Mesendoderm (in vitro differentiated cells): ENCODE measurements at regions not wholly inside any gene's neighbourhood (a gene's known extent, or its start where the extent isn't known, plus 50 kb on each side); places are given as distances from the start of the nearest gene placed in this dataset.
"Not testable (repeated sequence)": the region's sequence is repeated elsewhere in the genome, so short reads cannot be mapped to it uniquely, and the experiment has no call there.

ENCODE experiments used
- DNase-seq: peaks from one replicate; pipeline ENCODE4 v3.0.0; 2013
- H2AK5ac ChIP-seq: 2 replicates; pipeline ENCODE4 v1.6.1; 2013; ENCODE audit warnings: low read length, inconsistent platforms
- H2BK120ac ChIP-seq: 2 replicates; pipeline ENCODE4 v1.6.1; 2013; ENCODE audit warnings: low read depth, mild to moderate bottlenecking, low read length, moderate library complexity, mixed read lengths
- H2BK15ac ChIP-seq: replicated peaks from 2 replicates; pipeline ENCODE4 v1.6.1; 2013; ENCODE audit warnings: low read depth, mild to moderate bottlenecking, moderate library complexity
- H2BK5ac ChIP-seq: 2 replicates; pipeline ENCODE4 v1.6.1; 2013; ENCODE audit warnings: low read length, inconsistent platforms
- H3K18ac ChIP-seq: 2 replicates; pipeline ENCODE4 v1.6.1; 2013; ENCODE audit warnings: mild to moderate bottlenecking, low read length, mixed read lengths
- H3K23ac ChIP-seq: one replicate; pipeline ENCODE4 v1.6.1; 2013; ENCODE audit warnings: low read length
- H3K27ac ChIP-seq: 2 replicates; pipeline ENCODE4 v1.5.1; 2013; ENCODE audit warnings: low read depth, mild to moderate bottlenecking, inconsistent platforms, low read length, moderate library complexity
- H3K27me3 ChIP-seq: 2 replicates; pipeline ENCODE4 v1.6.1; 2013; ENCODE audit warnings: low read length, control low read depth, mild to moderate bottlenecking, inconsistent platforms; ENCODE audit not compliant: insufficient read depth, poor library complexity
- H3K36me3 ChIP-seq: 2 replicates; pipeline ENCODE4 v1.6.1; 2013; ENCODE audit warnings: low read length, inconsistent platforms; ENCODE audit not compliant: control insufficient read depth, insufficient read depth
- H3K4ac ChIP-seq: one replicate; pipeline ENCODE4 v1.6.1; 2013; ENCODE audit warnings: low read depth, mild to moderate bottlenecking, low read length, moderate library complexity
- H3K4me1 ChIP-seq: 2 replicates; pipeline ENCODE4 v1.6.1; 2013; ENCODE audit warnings: low read depth, low read length, inconsistent platforms; ENCODE audit not compliant: control insufficient read depth
- H3K4me2 ChIP-seq: 2 replicates; pipeline ENCODE4 v1.6.1; 2013; ENCODE audit warnings: low read length
- H3K4me3 ChIP-seq: 2 replicates; pipeline ENCODE4 v1.5.1; 2013; ENCODE audit warnings: mild to moderate bottlenecking, low read length
- H3K56ac ChIP-seq: one replicate; pipeline ENCODE4 v1.6.1; 2013; ENCODE audit warnings: low read length
- H3K79me1 ChIP-seq: 2 replicates; pipeline ENCODE4 v1.6.1; 2013; ENCODE audit warnings: low read length, inconsistent platforms
- H3K79me2 ChIP-seq: 2 replicates; pipeline ENCODE4 v1.6.1; 2013; ENCODE audit warnings: mild to moderate bottlenecking, low read length; ENCODE audit not compliant: control insufficient read depth, insufficient read depth
- H3K9ac ChIP-seq: 2 replicates; pipeline ENCODE4 v1.6.1; 2013; ENCODE audit warnings: low read length, inconsistent platforms
- H4K5ac ChIP-seq: one replicate; pipeline ENCODE4 v1.6.1; 2013; ENCODE audit warnings: low read length
- H4K8ac ChIP-seq: one replicate; pipeline ENCODE4 v1.6.1; 2013; ENCODE audit warnings: low read depth, mild to moderate bottlenecking, control low read depth, low read length, moderate library complexity
- WGBS: extraction: QIAGEN DNeasy Blood & Tissue Kit; methylation state at CpG from one replicate; pipeline ENCODE4 v1.1.7; 2013; ENCODE audit warnings: low lambda C conversion rate, missing lambda C conversion rate; ENCODE audit not compliant: insufficient coverage; ENCODE audit errors: extremely low coverage; 5-methylcytosine and 5-hydroxymethylcytosine counted together

GRCh38 chr11:57938351-57938750 lies 85.3 kb upstream of the OR9Q1 start:
- Histone ChIP-seq H4K8ac (no peak overlapping the region), H3K4me3 (no peak overlapping the region), H3K18ac (no peak overlapping the region), H3K9ac (no peak overlapping the region), H3K79me2 (no peaks in the 10 kb centered on the region), H3K4me2 (no peak overlapping the region), H3K79me1 (no peaks in the 10 kb centered on the region), H3K36me3 (no peaks in the 10 kb centered on the region), H2BK5ac (no peak overlapping the region), H3K4me1 (no peaks in the 10 kb centered on the region), H3K56ac (no peak overlapping the region), H3K27me3 (no peaks in the 10 kb centered on the region), H3K23ac (no peak overlapping the region), H3K4ac (no peak overlapping the region), H4K5ac (no peak overlapping the region), H2BK15ac (no peak overlapping the region), H2AK5ac (no peak overlapping the region), H2BK120ac (no peak overlapping the region), H3K27ac (no peak overlapping the region)
- peak; percentile 10 for DNase-seq
- WGBS = no CpG with 5 or more reads among the region's 3 CpGs

GRCh38 chr11:57940044-57940756 lies 83.5 kb upstream of the OR9Q1 start:
- WGBS = no CpG with 5 or more reads among the region's 4 CpGs
- Histone ChIP-seq H3K27me3 (no peaks in the 10 kb centered on the region), H2BK5ac (no peak overlapping the region), H3K4ac (no peak overlapping the region), H3K56ac (no peak overlapping the region), H4K5ac (no peak overlapping the region), H3K79me1 (no peaks in the 10 kb centered on the region), H2BK120ac (no peak overlapping the region), H3K4me3 (no peak overlapping the region), H3K18ac (no peak overlapping the region), H3K9ac (no peak overlapping the region), H2AK5ac (no peak overlapping the region), H4K8ac (no peak overlapping the region), H3K36me3 (no peaks in the 10 kb centered on the region), H3K23ac (no peak overlapping the region), H3K79me2 (no peaks in the 10 kb centered on the region), H3K4me1 (no peaks in the 10 kb centered on the region), H3K4me2 (no peak overlapping the region), H2BK15ac (no peak overlapping the region), H3K27ac (no peak overlapping the region)
- DNase-seq = no peak

GRCh38 chr11:57941875-57942274 lies 81.8 kb upstream of the OR9Q1 start:
- Histone ChIP-seq H2BK5ac (no peak overlapping the region), H3K4ac (no peak overlapping the region), H3K23ac (no peak overlapping the region), H3K18ac (no peak overlapping the region), H3K79me2 (no peaks in the 10 kb centered on the region), H3K4me1 (no peaks in the 10 kb centered on the region), H3K79me1 (no peaks in the 10 kb centered on the region), H4K8ac (no peak overlapping the region), H3K36me3 (no peaks in the 10 kb centered on the region), H2AK5ac (no peak overlapping the region), H3K27ac (no peak overlapping the region), H3K4me3 (no peak overlapping the region), H4K5ac (no peak overlapping the region), H2BK15ac (no peak overlapping the region), H3K56ac (no peak overlapping the region), H3K9ac (no peak overlapping the region), H3K4me2 (no peak overlapping the region), H2BK120ac (no peak overlapping the region), H3K27me3 (no peaks in the 10 kb centered on the region)
- no peak for DNase-seq
- WGBS = no CpG with 5 or more reads among the region's 3 CpGs

GRCh38 chr11:57942808-57943207 lies 80.9 kb upstream of the OR9Q1 start:
- Histone ChIP-seq H3K23ac (no peak overlapping the region), H3K18ac (no peak overlapping the region), H3K79me1 (no peaks in the 10 kb centered on the region), H3K27ac (no peak overlapping the region), H3K4ac (no peak overlapping the region), H3K9ac (no peak overlapping the region), H2BK5ac (no peak overlapping the region), H3K36me3 (no peaks in the 10 kb centered on the region), H4K5ac (no peak overlapping the region), H3K56ac (no peak overlapping the region), H3K79me2 (no peaks in the 10 kb centered on the region), H4K8ac (no peak overlapping the region), H3K4me2 (no peak overlapping the region), H2BK120ac (no peak overlapping the region), H3K4me1 (no peaks in the 10 kb centered on the region), H3K4me3 (no peak overlapping the region), H2AK5ac (no peak overlapping the region), H2BK15ac (no peak overlapping the region), H3K27me3 (no peaks in the 10 kb centered on the region)
- DNase-seq = no peak
- no CpG with 5 or more reads among the region's 1 CpG for WGBS

GRCh38 chr11:57943766-57944165 lies 79.9 kb upstream of the OR9Q1 start:
- not testable (repeated sequence) for H3K36me3 ChIP-seq, H2BK5ac ChIP-seq, H3K27me3 ChIP-seq, H4K8ac ChIP-seq, H3K4ac ChIP-seq, H3K79me2 ChIP-seq, H2BK120ac ChIP-seq, DNase-seq, H3K56ac ChIP-seq, H3K4me3 ChIP-seq, H3K4me2 ChIP-seq, H3K79me1 ChIP-seq, H3K4me1 ChIP-seq, H3K18ac ChIP-seq, H4K5ac ChIP-seq, H3K9ac ChIP-seq, H2BK15ac ChIP-seq, H2AK5ac ChIP-seq, H3K23ac ChIP-seq, H3K27ac ChIP-seq
- no CpG with 5 or more reads among the region's 28 CpGs for WGBS

GRCh38 chr11:57946628-57947027 lies 77.1 kb upstream of the OR9Q1 start:
- no peak overlapping the region for H3K56ac ChIP-seq

More at GRCh38 chr11:57946628-57947027, 77.1 kb upstream of the OR9Q1 start:
- no peaks in the 10 kb centered on the region for H3K27me3 ChIP-seq
- no peak overlapping the region for H3K9ac ChIP-seq
- no peaks in the 10 kb centered on the region for H3K79me1 ChIP-seq
- no peak overlapping the region for H2AK5ac ChIP-seq
- H3K4ac ChIP-seq = no peak overlapping the region
- no peaks in the 10 kb centered on the region for H3K36me3 ChIP-seq
- H3K79me2 ChIP-seq = no peaks in the 10 kb centered on the region
- no peak for DNase-seq
- no peak overlapping the region for H4K5ac ChIP-seq
- no peak overlapping the region for H3K18ac ChIP-seq
- no peak overlapping the region for H3K27ac ChIP-seq
- no peak overlapping the region for H2BK120ac ChIP-seq
- H4K8ac ChIP-seq = no peak overlapping the region
- no peak overlapping the region for H3K4me3 ChIP-seq
- H3K4me2 ChIP-seq = no peak overlapping the region
- no peak overlapping the region for H2BK15ac ChIP-seq
- H2BK5ac ChIP-seq = no peak overlapping the region
- no CpG with 5 or more reads among the region's 2 CpGs for WGBS
- no peaks in the 10 kb centered on the region for H3K4me1 ChIP-seq
- no peak overlapping the region for H3K23ac ChIP-seq
